GM18505 (cell line): ENCODE measurements at regions not wholly inside any gene's neighbourhood (a gene's known extent, or its start where the extent isn't known, plus 50 kb on each side); places are given as distances from the start of the nearest gene placed in this dataset.
"Not testable (repeated sequence)": the region's sequence is repeated elsewhere in the genome, so short reads cannot be mapped to it uniquely, and the experiment has no call there.

Experiments used
- ATAC-seq: cut with Tn5 transposase; IDR thresholded peaks from one replicate; pipeline ENCODE4 v1.9.1; 2021; ENCODE audit not compliant: unreplicated experiment
- POLR2A ChIP-seq: IDR thresholded peaks from 4 replicates; pipeline ENCODE4 v1.6.1; 2011; ENCODE audit warnings: borderline replicate concordance; ENCODE audit not compliant: insufficient read depth, insufficient read length; ENCODE audit errors: extremely low read depth

DNA sequence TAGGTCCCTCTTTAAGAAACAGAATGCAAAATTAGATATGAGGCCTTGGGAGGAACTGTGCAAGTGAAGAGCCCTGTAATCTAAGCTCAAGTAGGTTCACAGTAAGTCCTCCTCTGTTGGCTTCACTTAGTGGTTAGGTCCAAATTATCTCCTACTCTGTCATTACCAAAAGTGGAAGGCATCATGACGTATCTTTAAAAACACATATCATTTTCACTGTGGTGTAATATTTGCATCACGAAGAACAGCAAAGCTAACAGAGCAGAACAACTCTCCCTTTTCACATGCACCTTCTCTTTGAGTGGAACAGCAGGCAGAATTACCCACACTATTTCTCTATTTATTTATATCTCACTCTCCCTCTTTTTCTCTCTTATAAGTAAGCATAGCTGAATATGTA lies 240.5 kb upstream of the CCNH start:
- no peak for TF ChIP-seq POLR2A
- ATAC-seq: no peak

DNA sequence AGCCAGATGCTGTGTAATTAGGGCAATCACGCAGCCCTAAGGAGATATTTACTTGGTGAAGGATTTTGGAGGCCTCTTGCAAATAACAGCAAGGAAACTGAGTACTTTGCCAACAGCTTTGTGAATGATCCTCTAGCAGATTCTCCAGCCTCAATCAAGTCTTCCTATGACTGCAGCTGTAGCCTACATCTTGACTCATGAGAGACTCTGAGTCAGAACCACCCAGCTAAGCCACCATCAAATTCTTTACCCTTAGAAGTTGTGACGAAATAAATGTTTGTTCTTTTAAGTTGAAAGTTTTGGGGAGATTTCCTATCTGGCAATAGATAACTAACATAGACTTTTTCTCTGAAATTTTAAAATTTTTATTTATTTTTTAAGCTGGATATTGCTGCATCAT lies 237.6 kb upstream of the CCNH start:
- no peak for TF ChIP-seq POLR2A
- ATAC-seq: no peak

DNA sequence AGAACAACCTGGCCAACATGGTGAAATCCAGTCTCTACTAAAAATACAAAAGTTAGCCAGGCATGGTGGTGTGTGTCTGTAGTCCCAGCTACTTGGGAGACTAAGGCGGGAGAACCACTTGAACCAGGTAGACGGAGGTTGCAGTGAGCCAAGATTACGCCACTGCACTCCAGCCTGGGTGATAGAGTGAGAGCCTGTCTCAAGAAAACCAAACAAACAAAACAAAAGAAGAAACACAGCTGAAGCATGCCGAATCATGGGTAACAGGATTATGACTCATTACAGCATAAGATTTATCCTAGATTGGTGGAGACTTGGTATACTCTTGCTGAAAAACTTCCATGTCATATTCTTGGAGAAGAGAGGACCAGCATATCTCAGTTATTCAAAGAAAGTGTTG lies 236.7 kb upstream of the CCNH start:
- TF ChIP-seq POLR2A: no peak
- ATAC-seq: no peak

DNA sequence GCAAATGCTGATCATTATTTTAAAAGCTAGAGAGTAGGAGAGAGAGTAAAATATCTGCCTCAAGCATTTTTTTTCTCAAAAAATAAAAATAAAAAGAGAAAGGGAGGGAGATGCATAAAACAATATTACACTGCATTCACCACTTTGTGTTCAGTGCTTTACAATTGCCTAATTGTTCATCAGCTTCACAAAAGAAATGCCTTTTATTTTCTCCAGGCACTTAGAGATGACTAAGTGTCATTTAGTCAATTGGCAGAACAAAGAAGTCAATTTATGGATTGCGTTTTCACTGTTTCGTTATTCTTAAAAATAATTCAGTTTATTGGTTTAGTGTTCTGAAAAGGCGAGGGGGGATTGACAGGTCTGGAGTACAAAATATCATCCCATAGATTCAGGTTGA lies 232.5 kb upstream of the CCNH start:
- ATAC-seq: no peak
- TF ChIP-seq POLR2A: no peak

DNA sequence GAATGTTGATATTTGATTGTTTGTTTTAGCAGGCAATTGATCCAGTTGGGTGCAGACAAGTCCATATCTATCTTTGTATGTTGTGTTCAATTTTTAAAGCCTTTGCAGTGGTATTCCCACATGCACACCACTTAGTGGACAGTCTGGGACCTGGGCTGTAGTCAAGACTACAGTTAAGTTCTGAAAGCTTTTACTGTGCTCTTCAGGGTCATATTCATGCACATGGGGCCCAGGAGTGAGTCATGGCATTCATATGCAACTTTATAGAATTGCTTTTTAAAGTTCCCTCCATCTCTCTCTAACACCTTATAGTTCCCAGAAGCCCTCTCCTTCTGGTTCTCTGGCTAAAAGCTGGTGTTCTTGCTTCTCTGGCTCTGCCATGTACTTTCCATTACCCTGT lies 228.2 kb upstream of the CCNH start:
- no peak for TF ChIP-seq POLR2A
- ATAC-seq: no peak

DNA sequence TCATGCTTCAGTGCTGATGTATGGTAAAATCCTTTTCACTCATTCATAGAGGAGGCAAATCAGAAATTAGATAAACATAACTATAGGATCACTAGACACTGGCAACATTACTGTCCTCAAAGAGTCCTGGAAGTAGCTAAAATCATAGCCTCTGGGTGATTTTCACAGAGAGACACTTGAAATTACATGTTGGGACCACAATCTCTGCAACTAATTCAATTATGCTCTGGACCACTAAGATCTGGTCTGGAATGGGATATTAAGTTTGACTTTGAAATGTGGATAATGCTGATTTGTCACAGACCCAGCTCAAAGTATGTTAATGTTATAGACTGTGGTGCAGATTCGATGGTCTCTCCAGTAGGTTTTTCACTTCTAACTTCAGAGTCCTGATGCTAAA lies 214.6 kb upstream of the CCNH start:
- no peak for ATAC-seq
- TF ChIP-seq POLR2A: no peak

DNA sequence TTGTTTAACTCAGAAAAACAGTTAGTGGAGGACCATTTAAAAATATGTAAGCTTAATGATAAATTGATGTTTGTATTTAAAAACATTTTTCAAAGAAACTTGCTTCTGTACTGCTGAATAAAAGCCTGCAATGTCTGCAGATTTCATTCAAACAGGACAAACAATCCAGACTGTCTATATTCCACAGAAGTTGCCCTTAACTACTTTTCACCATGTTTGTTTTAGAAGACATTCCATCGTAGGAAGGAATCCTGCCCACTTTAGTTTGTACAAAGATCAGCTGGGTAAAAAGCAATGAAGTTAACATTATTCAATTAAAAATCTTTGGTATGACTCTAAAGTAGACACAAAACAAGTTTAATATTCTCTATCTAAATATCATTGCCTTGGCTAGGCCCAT lies 195.7 kb upstream of the CCNH start:
- ATAC-seq: no peak
- no peak for TF ChIP-seq POLR2A

DNA sequence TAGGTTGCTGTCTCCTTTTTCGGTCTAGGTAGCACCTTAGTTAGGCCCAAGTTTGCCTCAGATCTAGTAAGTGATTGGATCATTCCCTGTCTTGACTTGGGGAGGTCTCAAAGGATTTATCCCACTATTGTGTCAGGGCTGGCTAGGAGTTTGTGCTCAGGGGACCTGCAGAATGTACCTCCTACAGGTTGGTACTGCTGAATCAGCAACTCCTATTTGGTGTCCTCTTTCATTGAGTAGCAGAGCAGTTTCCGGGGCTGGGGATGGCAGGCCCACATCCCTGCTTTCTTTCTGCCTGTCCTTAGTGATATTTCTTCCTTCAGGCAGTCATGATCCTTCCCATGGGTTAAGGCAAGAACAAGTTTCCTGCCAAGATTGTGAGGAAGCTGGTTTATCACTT lies 192.9 kb upstream of the CCNH start:
- TF ChIP-seq POLR2A: no peak
- ATAC-seq: no peak

DNA sequence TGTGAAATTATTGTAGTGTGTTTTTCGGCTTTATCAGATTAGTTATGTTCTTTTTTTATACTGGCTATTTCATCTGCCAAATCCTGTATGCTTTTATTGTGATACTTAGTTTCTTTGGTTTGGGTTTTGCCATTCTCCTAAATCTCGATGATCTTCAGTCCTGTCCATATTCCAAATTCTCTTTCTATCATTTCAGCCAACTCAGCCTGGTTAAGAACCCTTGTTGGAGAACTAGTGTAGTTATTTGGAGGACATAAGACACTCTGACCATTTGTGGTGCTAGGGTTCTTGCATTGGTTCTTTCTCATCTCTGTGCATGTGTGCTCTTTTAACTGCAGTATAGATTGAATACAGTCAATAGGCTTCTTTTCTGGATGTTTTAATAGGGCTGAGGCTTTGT lies 187.0 kb upstream of the CCNH start:
- TF ChIP-seq POLR2A: no peak
- ATAC-seq: no peak

DNA sequence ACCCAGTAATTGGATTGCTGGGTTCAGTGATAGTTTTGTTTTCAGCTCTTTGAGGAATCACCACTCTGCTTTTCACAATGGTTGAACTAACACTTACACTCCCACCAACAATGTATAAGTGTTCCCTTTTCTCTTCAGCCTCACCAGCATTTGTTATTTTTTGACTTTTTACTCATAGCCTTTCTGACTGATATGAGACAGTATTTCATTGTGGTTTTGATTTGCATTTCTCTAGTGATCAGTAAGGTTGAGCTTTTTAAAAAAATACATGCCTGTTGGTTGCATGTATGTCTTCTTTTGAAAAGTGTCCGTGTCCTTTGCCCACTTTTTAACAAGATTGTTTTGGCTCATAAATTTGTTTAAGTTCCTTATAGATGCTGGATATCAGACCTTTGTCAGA lies 185.7 kb upstream of the CCNH start:
- no peak for TF ChIP-seq POLR2A

DNA sequence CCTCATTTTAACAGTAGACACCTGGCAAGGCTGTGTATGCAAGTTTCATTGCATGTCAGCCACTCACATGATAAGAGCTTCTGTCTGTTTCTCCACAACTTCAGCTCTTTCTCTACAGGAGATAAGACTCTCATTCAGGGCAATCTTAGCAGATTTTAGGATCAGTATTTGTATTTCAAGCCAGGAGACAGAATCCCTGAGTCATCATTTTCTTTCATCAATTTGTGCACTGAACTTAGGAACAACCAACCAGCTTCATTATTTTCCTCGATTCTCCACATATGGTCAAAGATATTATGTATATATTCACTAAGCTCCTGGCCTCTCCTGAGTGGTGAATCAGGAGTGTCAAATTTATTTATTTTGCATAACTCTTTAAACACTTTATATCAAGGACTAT lies 181.8 kb upstream of the CCNH start:
- ATAC-seq: no peak
- TF ChIP-seq POLR2A: no peak

More for the DNA sequence above, 185.7 kb upstream of the CCNH start:
- no peak for ATAC-seq

DNA sequence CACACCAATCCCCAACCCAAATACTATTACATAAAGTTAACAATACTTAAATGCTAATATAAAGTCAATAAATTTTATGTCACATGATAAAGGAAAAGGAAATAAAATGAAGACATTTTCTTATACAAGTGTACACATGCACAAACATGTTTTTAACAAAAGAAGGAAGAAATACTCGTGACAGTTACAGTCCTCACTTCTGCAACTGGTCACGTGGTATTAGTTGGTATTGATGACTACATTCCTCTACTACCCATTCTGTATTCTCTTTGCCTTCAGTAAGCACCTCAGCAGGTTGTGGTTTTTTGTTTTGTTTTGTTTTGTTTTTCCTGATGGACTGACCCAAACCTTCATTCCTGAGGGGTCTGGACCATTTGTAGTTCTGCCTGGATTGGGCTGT lies 176.9 kb upstream of the CCNH start:
- TF ChIP-seq POLR2A: no peak
- no peak for ATAC-seq

DNA sequence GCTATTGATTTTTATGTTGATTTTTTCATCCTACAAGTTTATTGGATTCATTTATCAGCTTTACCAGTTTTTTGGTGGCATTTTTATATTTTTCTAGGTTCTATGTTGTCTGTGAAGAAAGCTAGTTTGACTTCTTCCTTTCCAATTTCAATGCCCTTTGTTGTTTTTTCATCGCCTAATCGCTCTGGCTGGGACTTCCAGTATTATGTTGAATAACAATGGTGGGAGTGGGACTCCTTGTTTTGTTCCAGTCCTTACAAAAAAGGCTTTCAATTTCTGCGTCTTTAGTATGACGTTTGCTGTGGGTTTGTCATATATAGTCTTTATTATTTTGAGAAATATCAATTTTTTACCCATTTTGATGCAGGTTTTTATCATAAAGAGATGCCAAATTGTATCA lies 175.6 kb upstream of the CCNH start:
- TF ChIP-seq POLR2A: no peak
- ATAC-seq: no peak

DNA sequence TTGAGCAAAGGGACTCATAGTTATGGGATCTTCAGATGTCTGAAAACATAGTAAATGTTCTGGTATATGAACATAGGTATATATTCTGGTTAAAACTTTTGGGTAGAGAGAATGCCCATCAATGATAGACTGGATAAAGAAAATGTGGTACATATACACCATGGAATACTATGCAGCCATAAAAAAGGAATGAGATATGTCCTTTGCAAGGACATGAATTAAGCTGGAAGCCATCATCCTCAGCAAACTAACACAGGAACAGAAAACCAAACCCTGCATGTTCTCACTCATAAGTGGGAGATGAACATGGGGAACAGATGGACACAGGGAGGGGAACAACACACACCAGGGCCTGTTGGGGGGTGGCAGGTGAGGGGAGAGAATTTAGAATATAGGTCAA lies 171.0 kb upstream of the CCNH start:
- ATAC-seq: not testable (repeated sequence)

DNA sequence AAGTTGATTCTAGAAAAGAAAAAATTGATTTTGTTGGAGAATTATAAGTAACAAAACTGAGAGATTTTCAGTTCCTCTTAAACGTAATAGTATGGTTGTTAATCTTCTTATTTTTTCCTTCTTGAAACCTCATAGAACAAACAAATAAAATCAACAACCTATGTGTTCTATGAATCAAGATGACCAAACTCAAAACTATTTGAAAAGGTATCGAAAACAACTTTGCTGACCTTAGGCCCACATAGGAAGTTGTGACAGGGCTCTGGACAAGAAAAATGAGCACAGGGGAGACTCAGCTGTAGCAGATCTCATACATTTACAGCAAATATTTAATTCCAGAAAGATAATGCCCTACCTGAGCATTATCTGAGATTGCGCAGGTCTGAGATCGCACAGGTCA lies 169.4 kb upstream of the CCNH start:
- ATAC-seq: no peak
- TF ChIP-seq POLR2A: no peak

DNA sequence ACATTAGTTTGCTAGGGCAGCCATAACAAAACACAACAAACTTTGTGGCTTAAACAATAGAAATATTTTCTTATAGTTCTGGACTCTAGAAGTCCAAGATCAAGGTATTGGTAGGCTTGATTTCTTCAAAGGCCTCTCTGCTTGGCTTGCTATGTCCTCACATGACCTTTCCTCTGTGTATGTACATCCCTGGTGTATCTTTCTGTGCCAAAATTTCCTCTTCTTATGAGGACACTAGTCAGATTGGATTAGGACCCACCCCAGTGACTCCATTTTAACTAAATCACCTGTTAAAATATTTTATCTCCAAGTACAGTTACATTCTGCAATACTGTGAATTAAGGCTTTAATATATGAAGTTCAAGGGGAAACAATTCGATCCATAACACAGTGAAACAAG lies 168.9 kb upstream of the CCNH start:
- TF ChIP-seq POLR2A: no peak
- ATAC-seq: no peak

DNA sequence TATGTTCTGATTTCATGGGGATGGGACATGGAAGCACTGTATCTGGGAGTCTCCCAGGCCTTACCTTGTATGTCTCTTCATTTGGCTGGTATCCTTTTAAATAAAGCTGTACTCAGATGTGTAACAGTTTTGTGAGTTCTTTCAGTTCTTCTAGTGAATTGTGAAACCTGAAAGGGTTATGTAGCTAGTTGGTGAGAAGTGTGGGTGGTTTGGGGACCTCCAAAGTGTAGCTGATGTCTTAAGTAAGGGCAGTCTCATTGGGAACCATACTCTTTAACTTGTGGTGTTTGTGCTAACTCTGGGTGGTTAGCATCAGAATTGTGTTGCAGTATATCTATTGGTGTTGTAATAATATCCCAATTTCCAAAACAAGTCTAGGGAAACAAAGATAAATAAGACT lies 166.9 kb upstream of the CCNH start:
- no peak for ATAC-seq
- no peak for TF ChIP-seq POLR2A

DNA sequence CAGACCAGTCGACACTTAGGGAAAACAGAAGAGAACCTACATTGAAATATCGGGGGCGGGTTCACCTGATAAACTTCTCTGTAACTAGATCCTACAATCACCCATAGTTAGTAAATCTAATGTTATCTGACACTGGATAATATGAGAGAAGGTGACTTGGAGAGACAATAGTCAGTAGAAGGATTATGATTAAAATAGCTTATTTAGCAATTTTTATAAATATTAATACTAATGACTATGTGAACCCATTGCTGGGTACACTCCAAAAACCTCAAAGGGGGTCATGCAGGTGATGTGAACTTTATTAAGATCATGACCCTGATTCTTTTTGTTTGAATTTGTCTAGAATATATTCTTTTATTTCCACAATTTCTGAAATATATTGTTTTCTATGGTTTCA lies 164.1 kb upstream of the CCNH start:
- no peak for TF ChIP-seq POLR2A

DNA sequence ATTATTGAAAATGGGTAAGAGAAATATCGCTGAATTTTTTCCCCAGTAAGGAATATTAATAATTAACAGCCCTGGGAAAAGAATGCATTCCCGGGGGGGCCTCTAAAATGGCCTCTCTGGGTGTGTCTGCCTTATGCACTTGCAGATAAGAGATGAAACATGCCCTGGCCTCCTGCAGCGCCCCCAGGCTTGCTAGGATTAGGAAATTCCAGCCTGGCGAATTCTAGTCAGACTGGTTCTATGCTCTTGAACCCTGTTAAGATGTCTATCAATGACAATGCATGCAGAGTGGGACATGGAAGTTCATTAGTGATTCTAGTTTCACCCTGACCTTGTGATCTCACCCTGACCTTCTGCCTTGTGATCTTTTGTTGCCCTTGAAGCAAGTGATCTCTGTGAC lies 163.6 kb upstream of the CCNH start:
- not testable (repeated sequence) for ATAC-seq

More for the DNA sequence above, 164.1 kb upstream of the CCNH start:
- ATAC-seq: no peak
